ENCODE measurements at regions not wholly inside any gene's neighbourhood (a gene's known extent, or its start where the extent isn't known, plus 50 kb on each side); places are given as distances from the start of the nearest gene placed in this dataset.

DNA sequence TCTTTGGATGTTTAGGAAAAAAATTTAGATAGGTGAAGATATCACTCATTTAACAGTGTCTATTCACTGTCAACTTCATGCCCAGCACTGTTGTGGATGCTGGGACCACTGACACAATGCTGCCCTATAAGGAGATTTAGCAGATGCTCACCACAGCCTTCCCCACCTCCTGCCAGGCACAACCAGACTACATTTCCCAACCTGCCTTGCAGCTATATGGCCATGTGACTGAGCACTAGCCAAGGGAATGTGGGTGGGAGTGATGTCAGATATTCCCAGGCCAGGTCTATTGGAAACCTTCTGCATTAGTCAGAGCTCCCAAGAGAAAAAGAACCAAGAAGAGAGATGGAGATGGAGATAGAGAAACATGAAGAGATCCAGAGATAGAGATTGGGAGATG, 302.6 kb upstream of the TAS2R1 start:
- DNase-seq (ENCODE audit: low read depth in 6 of 9, low spot score in 9 of 9), result no peak
- H3K4me1 ChIP-seq (ENCODE audit: control insufficient read depth in 2 of 2, insufficient read depth in 2 of 2, low read length in 2 of 2), result no peaks in the 10 kb centered on the region
- H3K36me3 ChIP-seq (ENCODE audit: control insufficient read depth in 2 of 2, insufficient read depth in 2 of 2, low read length in 1 of 2), result no peaks in the 10 kb centered on the region
- H3K27me3 ChIP-seq (ENCODE audit: control insufficient read depth in 2 of 2, insufficient read depth in 1 of 2, low read length in 1 of 2), result no peaks in the 10 kb centered on the region
- no peak overlapping the region for H3K27ac ChIP-seq (ENCODE audit: low read depth in 1 of 2, low read length in 1 of 2)
- no peak overlapping the region for H3K4me3 ChIP-seq (ENCODE audit: low read length in 2 of 2)
- H3K9me3 ChIP-seq (ENCODE audit: control insufficient read depth in 2 of 2, insufficient read depth in 1 of 2, low read length in 1 of 2), result no peaks in the 10 kb centered on the region

DNA sequence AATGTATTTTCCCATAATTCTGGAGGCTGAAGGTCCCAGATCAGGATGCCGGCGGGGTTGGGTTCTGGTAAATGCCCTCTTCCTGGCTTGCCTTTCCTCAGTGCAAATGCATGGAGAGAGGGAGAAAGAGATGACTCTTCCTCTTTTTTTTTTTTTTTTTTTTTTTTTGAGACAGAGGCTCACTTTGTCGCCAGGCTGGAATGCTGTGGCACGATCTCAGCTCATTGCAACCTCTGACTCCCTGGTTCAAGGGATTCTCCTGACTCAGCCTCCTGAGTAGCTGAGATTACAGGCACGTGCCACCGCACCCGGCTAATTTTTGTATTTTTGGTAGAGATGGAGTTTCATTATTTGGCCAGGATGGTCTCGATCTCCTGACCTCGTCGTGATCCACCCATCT, 300.0 kb upstream of the TAS2R1 start:
- no peaks in the 10 kb centered on the region for H3K4me1 ChIP-seq (ENCODE audit: control insufficient read depth in 2 of 2, insufficient read depth in 2 of 2, low read length in 2 of 2)
- DNase-seq (ENCODE audit: low read depth in 6 of 9, low spot score in 9 of 9), result no peak
- WGBS, result 94% methylated on average over 10 of the region's 10 CpGs
- H3K36me3 ChIP-seq (ENCODE audit: control insufficient read depth in 2 of 2, insufficient read depth in 2 of 2, low read length in 1 of 2), result no peaks in the 10 kb centered on the region
- H3K27ac ChIP-seq (ENCODE audit: low read depth in 1 of 2, low read length in 1 of 2), result no peak overlapping the region
- H3K4me3 ChIP-seq (ENCODE audit: low read length in 2 of 2), result no peak overlapping the region
- H3K27me3 ChIP-seq (ENCODE audit: control insufficient read depth in 2 of 2, insufficient read depth in 1 of 2, low read length in 1 of 2), result no peaks in the 10 kb centered on the region
- no peaks in the 10 kb centered on the region for H3K9me3 ChIP-seq (ENCODE audit: control insufficient read depth in 2 of 2, insufficient read depth in 1 of 2, low read length in 1 of 2)

DNA sequence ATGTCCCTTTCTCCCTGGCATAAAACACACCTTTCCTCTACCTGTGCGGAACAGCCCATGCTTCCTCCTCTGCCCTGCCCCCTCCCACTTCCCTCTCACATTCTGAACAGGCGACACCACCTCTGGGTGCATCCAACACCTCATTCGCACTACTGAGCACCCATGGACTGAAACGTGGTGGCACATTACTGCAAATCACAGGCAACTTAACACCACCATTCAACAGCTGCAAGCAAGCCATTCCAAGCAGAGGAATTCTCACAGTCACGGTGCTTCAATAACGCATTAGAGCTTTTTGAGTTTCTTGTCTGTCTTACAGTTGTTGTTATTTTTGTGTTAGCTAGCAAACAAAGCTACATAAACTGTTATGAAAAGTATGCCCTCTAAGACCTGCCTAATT, 298.2 kb upstream of the TAS2R1 start:
- Histone ChIP-seq H3K4me3 (ENCODE audit: low read length in 2 of 2) (no peak overlapping the region), H3K27me3 (ENCODE audit: control insufficient read depth in 2 of 2, insufficient read depth in 1 of 2, low read length in 1 of 2) (no peaks in the 10 kb centered on the region), H3K27ac (ENCODE audit: low read depth in 1 of 2, low read length in 1 of 2) (no peak overlapping the region), H3K36me3 (ENCODE audit: control insufficient read depth in 2 of 2, insufficient read depth in 2 of 2, low read length in 1 of 2) (no peaks in the 10 kb centered on the region), H3K4me1 (ENCODE audit: control insufficient read depth in 2 of 2, insufficient read depth in 2 of 2, low read length in 2 of 2) (no peaks in the 10 kb centered on the region), H3K9me3 (ENCODE audit: control insufficient read depth in 2 of 2, insufficient read depth in 1 of 2, low read length in 1 of 2) (no peaks in the 10 kb centered on the region)
- WGBS, result 43% methylated on average over 6 of the region's 6 CpGs
- DNase-seq (ENCODE audit: low read depth in 6 of 9, low spot score in 9 of 9), result no peak

DNA sequence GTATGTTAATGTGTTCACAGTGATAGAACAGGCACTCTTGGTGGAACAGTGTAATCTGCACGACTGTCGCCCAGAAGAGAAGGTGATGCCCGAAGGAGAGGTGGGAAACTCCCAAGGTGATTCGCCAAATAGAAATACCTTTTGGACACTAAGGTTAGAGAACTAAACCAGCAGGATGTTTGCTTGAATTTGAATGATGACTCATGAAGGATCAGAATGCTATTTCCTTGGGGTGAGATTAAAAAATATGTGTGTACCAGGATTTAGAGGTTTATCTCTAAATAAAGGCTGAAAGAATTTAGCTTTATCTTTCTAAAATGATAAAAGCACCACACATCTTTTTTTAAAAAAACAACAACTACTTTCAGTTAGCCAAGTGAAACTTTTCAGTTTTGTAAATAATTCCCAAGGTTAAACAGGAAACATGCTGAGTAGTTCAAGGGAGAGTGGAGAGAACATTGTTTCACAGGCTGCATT, 297.4 kb upstream of the TAS2R1 start:
- Histone ChIP-seq H3K36me3 (ENCODE audit: control insufficient read depth in 2 of 2, insufficient read depth in 2 of 2, low read length in 1 of 2) (no peaks in the 10 kb centered on the region), H3K27me3 (ENCODE audit: control insufficient read depth in 2 of 2, insufficient read depth in 1 of 2, low read length in 1 of 2) (no peaks in the 10 kb centered on the region), H3K4me3 (ENCODE audit: low read length in 2 of 2) (no peak overlapping the region), H3K4me1 (ENCODE audit: control insufficient read depth in 2 of 2, insufficient read depth in 2 of 2, low read length in 2 of 2) (no peaks in the 10 kb centered on the region), H3K27ac (ENCODE audit: low read depth in 1 of 2, low read length in 1 of 2) (no peak overlapping the region), H3K9me3 (ENCODE audit: control insufficient read depth in 2 of 2, insufficient read depth in 1 of 2, low read length in 1 of 2) (no peaks in the 10 kb centered on the region)
- 84% methylated on average over 4 of the region's 4 CpGs for WGBS
- no peak for DNase-seq (ENCODE audit: low read depth in 6 of 9, low spot score in 9 of 9)

DNA sequence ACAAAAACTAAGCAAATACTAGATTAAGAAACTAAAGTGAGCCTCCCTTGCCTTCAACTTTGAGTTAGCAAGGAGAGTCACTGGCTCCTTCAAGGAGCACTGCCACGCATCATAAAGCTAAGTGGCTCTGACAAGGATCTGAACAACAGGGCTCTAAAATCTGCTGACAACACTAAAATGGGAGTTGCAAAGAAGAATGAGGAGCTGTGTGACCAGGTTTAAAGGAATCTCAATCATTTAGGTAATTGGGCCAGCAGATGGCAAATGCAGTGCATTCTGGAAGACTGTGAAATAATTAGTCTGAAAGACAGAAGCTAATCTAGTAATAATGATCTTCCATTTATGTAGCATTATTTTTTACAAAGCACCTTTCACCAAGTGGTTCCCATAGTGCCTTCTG, 297.0 kb upstream of the TAS2R1 start:
- Histone ChIP-seq H3K4me1 (ENCODE audit: control insufficient read depth in 2 of 2, insufficient read depth in 2 of 2, low read length in 2 of 2) (no peaks in the 10 kb centered on the region), H3K27ac (ENCODE audit: low read depth in 1 of 2, low read length in 1 of 2) (no peak overlapping the region), H3K4me3 (ENCODE audit: low read length in 2 of 2) (no peak overlapping the region), H3K36me3 (ENCODE audit: control insufficient read depth in 2 of 2, insufficient read depth in 2 of 2, low read length in 1 of 2) (no peaks in the 10 kb centered on the region), H3K27me3 (ENCODE audit: control insufficient read depth in 2 of 2, insufficient read depth in 1 of 2, low read length in 1 of 2) (no peaks in the 10 kb centered on the region), H3K9me3 (ENCODE audit: control insufficient read depth in 2 of 2, insufficient read depth in 1 of 2, low read length in 1 of 2) (no peaks in the 10 kb centered on the region)
- DNase-seq (ENCODE audit: low read depth in 6 of 9, low spot score in 9 of 9), result no peak
- 85% methylated on average over 1 of the region's 1 CpG for WGBS

DNA sequence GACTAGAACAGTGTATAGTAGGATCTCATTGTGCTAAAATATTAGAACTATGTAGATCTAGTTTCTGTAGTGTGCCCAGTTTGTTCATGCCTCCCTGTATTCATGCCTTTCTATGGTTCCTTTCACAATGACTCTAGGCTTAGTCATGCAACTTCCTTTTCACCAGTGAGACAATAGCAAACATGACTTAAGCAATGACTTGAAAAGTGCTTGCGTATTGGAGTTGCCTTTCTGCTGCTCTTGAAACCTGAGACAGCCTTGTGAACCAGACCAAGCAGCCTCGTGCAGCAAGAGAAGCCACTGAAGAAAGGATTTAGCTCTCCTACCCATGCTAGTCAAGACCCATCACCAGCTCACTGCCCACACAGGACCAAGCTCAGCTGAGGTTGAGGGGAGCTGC, 294.5 kb upstream of the TAS2R1 start:
- DNase-seq (ENCODE audit: low read depth in 6 of 9, low spot score in 9 of 9), result no peak

DNA sequence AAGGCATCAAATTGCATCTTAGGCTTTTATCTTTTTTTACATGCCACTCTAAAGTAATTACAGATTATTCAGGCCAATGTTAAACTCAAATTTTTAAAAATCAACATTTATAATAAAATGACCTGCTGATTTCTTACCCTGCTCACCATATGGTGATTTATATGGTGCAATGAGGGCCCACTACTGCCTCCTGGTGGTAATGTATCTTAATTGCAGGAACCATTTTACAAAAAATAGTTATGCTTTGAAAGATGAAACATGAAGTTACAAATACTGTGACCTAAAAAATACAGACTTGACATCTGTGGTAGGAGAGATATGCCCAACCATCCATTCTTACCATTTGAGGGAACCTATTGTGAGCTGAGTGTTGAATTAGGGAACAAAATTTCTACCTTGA, 292.6 kb upstream of the TAS2R1 start:
- no peaks in the 10 kb centered on the region for H3K36me3 ChIP-seq (ENCODE audit: control insufficient read depth in 2 of 2, insufficient read depth in 2 of 2, low read length in 1 of 2)
- no peaks in the 10 kb centered on the region for H3K27me3 ChIP-seq (ENCODE audit: control insufficient read depth in 2 of 2, insufficient read depth in 1 of 2, low read length in 1 of 2)
- no peak overlapping the region for H3K27ac ChIP-seq (ENCODE audit: low read depth in 1 of 2, low read length in 1 of 2)
- no peak for DNase-seq (ENCODE audit: low read depth in 6 of 9, low spot score in 9 of 9)
- no peaks in the 10 kb centered on the region for H3K4me1 ChIP-seq (ENCODE audit: control insufficient read depth in 2 of 2, insufficient read depth in 2 of 2, low read length in 2 of 2)
- H3K9me3 ChIP-seq (ENCODE audit: control insufficient read depth in 2 of 2, insufficient read depth in 1 of 2, low read length in 1 of 2), result no peaks in the 10 kb centered on the region
- H3K4me3 ChIP-seq (ENCODE audit: low read length in 2 of 2), result no peak overlapping the region

More for the DNA sequence above, 294.5 kb upstream of the TAS2R1 start:
- H3K27ac ChIP-seq (ENCODE audit: low read depth in 1 of 2, low read length in 1 of 2), result no peak overlapping the region
- no peaks in the 10 kb centered on the region for H3K9me3 ChIP-seq (ENCODE audit: control insufficient read depth in 2 of 2, insufficient read depth in 1 of 2, low read length in 1 of 2)
- no peak overlapping the region for H3K4me3 ChIP-seq (ENCODE audit: low read length in 2 of 2)
- 29% methylated on average over 2 of the region's 2 CpGs for WGBS
- no peaks in the 10 kb centered on the region for H3K36me3 ChIP-seq (ENCODE audit: control insufficient read depth in 2 of 2, insufficient read depth in 2 of 2, low read length in 1 of 2)
- no peaks in the 10 kb centered on the region for H3K27me3 ChIP-seq (ENCODE audit: control insufficient read depth in 2 of 2, insufficient read depth in 1 of 2, low read length in 1 of 2)
- no peaks in the 10 kb centered on the region for H3K4me1 ChIP-seq (ENCODE audit: control insufficient read depth in 2 of 2, insufficient read depth in 2 of 2, low read length in 2 of 2)

DNA sequence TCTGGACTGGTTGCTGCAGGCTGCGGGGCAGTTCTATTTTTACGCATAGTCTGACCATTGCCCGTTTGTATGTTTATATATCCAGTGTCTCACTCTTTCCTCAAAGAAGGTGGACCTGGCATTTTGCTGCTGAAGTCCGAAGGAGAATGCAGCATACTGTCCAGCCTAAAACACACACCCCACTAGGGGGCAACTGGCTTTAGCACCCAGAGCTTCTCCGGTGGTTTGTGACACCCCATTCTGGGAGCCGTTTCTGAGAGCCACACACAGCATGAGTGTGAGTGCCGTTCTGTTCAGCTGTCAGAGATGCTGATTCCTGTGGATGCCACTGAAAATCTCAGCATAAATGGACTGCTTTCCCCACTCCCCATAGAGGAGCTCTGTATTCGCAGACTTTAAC, 290.5 kb upstream of the TAS2R1 start:
- DNase-seq (ENCODE audit: low read depth in 6 of 9, low spot score in 9 of 9), result no peak
- H3K9me3 ChIP-seq (ENCODE audit: control insufficient read depth in 2 of 2, insufficient read depth in 1 of 2, low read length in 1 of 2), result no peaks in the 10 kb centered on the region
- no peaks in the 10 kb centered on the region for H3K4me1 ChIP-seq (ENCODE audit: control insufficient read depth in 2 of 2, insufficient read depth in 2 of 2, low read length in 2 of 2)
- no peaks in the 10 kb centered on the region for H3K36me3 ChIP-seq (ENCODE audit: control insufficient read depth in 2 of 2, insufficient read depth in 2 of 2, low read length in 1 of 2)
- H3K4me3 ChIP-seq (ENCODE audit: low read length in 2 of 2), result no peak overlapping the region
- no peak overlapping the region for H3K27ac ChIP-seq (ENCODE audit: low read depth in 1 of 2, low read length in 1 of 2)
- H3K27me3 ChIP-seq (ENCODE audit: control insufficient read depth in 2 of 2, insufficient read depth in 1 of 2, low read length in 1 of 2), result no peaks in the 10 kb centered on the region
- WGBS, result 87% methylated on average over 8 of the region's 8 CpGs

DNA sequence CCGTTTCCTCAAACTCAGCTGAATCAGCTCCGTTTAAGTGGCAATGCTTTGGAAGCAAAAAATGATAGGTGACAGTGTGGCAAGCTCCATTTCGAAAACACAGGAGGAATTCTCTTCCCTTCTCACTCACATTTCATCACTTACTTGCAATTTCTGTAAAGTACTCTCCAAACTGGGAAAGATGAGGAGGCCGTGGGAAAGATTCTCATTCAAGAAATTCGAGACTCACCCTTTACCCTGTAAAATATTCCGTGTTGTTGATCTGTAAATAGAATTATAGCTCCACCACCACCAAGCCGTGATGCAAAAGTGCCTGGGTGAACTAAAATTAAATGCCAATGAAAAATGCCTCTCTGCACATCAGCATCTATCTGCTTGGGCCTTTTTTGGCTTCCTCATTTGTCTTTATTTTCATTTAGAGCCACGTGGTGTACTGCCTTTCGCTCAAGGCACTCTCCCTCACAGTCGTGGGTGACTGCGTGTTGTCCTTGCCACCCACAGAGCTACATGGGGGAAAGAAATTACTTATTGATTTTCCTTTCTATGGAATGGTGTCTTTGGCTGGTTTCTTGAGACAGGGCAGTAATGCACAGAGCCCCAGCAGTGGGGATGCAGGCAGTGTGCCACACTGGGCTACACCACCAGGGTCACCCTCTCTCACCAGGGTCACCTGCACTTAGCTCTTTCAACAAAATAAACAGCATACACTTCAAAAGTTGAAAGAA, 289.3 kb upstream of the TAS2R1 start:
- Histone ChIP-seq H3K36me3 (ENCODE audit: control insufficient read depth in 2 of 2, insufficient read depth in 2 of 2, low read length in 1 of 2) (no peaks in the 10 kb centered on the region), H3K9me3 (ENCODE audit: control insufficient read depth in 2 of 2, insufficient read depth in 1 of 2, low read length in 1 of 2) (no peaks in the 10 kb centered on the region), H3K4me1 (ENCODE audit: control insufficient read depth in 2 of 2, insufficient read depth in 2 of 2, low read length in 2 of 2) (no peaks in the 10 kb centered on the region), H3K27me3 (ENCODE audit: control insufficient read depth in 2 of 2, insufficient read depth in 1 of 2, low read length in 1 of 2) (no peaks in the 10 kb centered on the region), H3K27ac (ENCODE audit: low read depth in 1 of 2, low read length in 1 of 2) (no peak overlapping the region), H3K4me3 (ENCODE audit: low read length in 2 of 2) (no peak overlapping the region)
- 67% methylated on average over 11 of the region's 11 CpGs for WGBS
- no peak for DNase-seq (ENCODE audit: low read depth in 6 of 9, low spot score in 9 of 9)

All from thymus (tissue), 11 donors.